Activated CD4-positive, alpha-beta memory T cell treated with anti-CD3 and anti-CD28 coated beads, Interleukin-2, amount 10 ng/mL, durations not matched to agents 7 days and 5 days (primary cell): ENCODE measurements at regions not wholly inside any gene's neighbourhood (a gene's known extent, or its start where the extent isn't known, plus 50 kb on each side); places are given as distances from the start of the nearest gene placed in this dataset.

ENCODE experiments used
- CTCF ChIA-PET: fragments of 350-600 bp; sonication (Branson Sonifier 250); formaldehyde crosslinking; loops from one replicate; lab custom pipeline; 2021; ENCODE audit warnings: antibody characterized with exemption, inconsistent platforms; lab: Charles Lee
- POLR2A ChIA-PET: fragments of 350-600 bp; sonication (Branson Sonifier 250); formaldehyde crosslinking; loops from one replicate; lab custom pipeline; 2021; ENCODE audit warnings: antibody characterized with exemption; lab: Charles Lee
- DNase-seq: peaks from one replicate; pipeline ENCODE4 v3.0.0-alpha.2; 2020
- H3K27ac Mint-ChIP-seq: one replicate; pipeline ENCODE4 v1.8.0; 2021; ENCODE audit warnings: mild to moderate bottlenecking, mixed read lengths
- H3K27me3 Mint-ChIP-seq: one replicate; pipeline ENCODE4 v1.8.0; 2021; ENCODE audit warnings: mixed read lengths
- H3K36me3 Mint-ChIP-seq: one replicate; pipeline ENCODE4 v1.8.0; 2021; ENCODE audit warnings: low read depth, mixed read lengths
- H3K4me1 Mint-ChIP-seq: one replicate; pipeline ENCODE4 v1.8.0; 2021; ENCODE audit warnings: mixed read lengths
- H3K4me3 Mint-ChIP-seq: one replicate; pipeline ENCODE4 v1.8.0; 2021; ENCODE audit warnings: mild to moderate bottlenecking, mixed read lengths
- H3K9me3 Mint-ChIP-seq: one replicate; pipeline ENCODE4 v1.8.0; 2021; ENCODE audit warnings: mixed read lengths

DNA sequence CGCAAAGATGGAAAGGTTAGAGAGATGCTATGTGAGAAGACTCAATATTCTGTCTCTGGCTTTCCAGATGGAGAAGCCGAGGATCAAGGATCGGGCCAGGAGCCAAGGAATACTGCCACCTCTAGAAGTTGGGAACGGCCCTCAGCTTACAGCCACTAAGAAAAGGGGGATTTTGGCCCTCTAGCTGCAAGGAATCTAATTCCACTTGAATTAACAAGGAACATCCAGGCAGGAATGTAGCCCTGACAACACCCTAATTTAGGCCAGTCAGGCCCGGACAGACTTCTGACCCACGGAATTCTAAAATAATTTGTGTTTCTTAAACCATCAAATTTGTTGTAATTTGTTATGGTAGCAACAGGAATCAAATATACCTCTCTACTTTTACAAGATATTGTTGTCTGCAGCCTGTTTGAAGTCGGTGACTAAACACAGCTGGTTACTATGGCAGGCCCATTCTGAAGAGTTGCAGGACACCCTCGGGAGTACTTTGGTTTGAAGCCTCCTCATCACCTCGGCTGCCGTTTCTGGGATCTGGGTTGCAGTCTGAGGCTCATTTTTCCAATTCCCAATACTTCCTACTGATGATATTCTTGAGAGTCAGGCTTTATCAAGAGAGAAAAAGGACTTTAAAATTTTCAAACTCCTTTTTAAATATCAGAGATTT, 1131.2 kb downstream of the TSN start:
- no peaks in the 10 kb centered on the region for H3K36me3 Mint-ChIP-seq
- POLR2A ChIA-PET = no interaction called here
- H3K4me3 Mint-ChIP-seq = no peak overlapping the region
- CTCF ChIA-PET = no interaction called here
- H3K27ac Mint-ChIP-seq = no peak overlapping the region
- DNase-seq = no peak
- H3K4me1 Mint-ChIP-seq = no peaks in the 10 kb centered on the region
- H3K27me3 Mint-ChIP-seq = no peaks in the 10 kb centered on the region
- peaks cover 16% of the 10 kb centered on the region for H3K9me3 Mint-ChIP-seq

DNA sequence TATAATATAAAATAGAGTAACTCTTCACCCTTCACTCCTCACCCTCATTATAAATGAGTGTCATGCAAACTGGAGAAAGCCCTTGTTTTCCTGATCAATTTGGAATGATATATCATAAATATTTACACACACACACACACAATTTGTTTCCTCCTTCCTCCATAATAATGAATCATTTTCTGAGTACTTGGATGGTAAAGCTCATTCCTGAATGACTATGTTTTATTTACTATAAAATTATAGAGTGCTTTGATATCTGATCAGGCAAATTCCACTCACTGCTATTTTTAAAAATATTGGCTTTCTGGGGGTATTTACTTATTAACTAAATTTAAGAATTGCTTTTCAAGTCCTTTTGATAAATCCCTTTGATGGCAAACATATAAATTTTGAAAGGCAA, 1125.5 kb upstream of the CNTNAP5 start:
- Mint-ChIP-seq H3K9me3 (peaks cover 11% of the 10 kb centered on the region), H3K27me3 (no peaks in the 10 kb centered on the region), H3K36me3 (no peaks in the 10 kb centered on the region), H3K27ac (no peak overlapping the region), H3K4me3 (no peak overlapping the region), H3K4me1 (no peaks in the 10 kb centered on the region)
- no peak for DNase-seq
- CTCF ChIA-PET = no interaction called here
- POLR2A ChIA-PET = no interaction called here

DNA sequence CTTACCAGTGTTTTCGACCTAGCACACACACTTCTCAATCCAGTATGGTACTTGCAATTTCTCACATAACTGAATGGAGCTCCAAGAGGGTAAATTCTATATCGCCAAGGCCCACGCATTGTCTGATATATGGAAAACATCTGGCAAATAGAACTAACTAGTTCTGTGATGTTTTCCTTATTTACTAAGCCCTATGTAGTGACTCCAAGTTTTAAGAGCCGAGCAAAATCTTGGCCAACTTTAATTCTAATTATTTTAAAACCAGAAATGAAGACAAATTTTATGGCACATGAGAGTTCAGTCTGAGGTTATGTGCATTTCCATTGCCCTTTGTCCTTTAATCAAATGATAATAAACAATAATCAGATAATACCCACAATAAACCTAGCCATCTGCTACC, 1119.7 kb upstream of the CNTNAP5 start:
- DNase-seq = no peak
- Mint-ChIP-seq H3K27me3 (no peaks in the 10 kb centered on the region), H3K36me3 (no peaks in the 10 kb centered on the region), H3K4me3 (no peak overlapping the region), H3K9me3 (no peaks in the 10 kb centered on the region), H3K27ac (no peak overlapping the region), H3K4me1 (no peaks in the 10 kb centered on the region)
- ChIA-PET POLR2A (no interaction called here), CTCF (no interaction called here)

DNA sequence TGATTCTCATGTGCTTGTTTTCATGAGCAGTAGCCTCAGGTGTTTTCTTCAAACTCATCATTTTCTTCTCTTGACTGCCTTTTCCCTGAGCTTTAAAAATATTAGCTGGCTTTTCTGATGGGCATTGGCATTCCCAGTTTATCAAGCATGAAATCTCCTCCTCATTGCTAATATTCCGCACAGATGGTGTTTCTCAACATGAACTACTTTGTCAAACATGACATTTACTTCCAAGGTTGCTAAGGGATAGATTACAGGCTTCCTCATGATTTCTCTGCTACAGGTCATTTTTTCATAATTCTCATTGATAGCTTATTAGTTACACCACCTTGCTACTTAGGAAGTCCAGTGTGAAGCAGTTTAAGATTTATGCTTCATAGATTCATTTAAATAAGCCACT, 1116.9 kb upstream of the CNTNAP5 start:
- Mint-ChIP-seq H3K4me1 (no peaks in the 10 kb centered on the region), H3K27ac (no peak overlapping the region), H3K36me3 (no peaks in the 10 kb centered on the region), H3K27me3 (no peaks in the 10 kb centered on the region), H3K4me3 (no peak overlapping the region), H3K9me3 (peaks cover 3% of the 10 kb centered on the region)
- DNase-seq = no peak
- CTCF ChIA-PET = no interaction called here
- POLR2A ChIA-PET = no interaction called here

DNA sequence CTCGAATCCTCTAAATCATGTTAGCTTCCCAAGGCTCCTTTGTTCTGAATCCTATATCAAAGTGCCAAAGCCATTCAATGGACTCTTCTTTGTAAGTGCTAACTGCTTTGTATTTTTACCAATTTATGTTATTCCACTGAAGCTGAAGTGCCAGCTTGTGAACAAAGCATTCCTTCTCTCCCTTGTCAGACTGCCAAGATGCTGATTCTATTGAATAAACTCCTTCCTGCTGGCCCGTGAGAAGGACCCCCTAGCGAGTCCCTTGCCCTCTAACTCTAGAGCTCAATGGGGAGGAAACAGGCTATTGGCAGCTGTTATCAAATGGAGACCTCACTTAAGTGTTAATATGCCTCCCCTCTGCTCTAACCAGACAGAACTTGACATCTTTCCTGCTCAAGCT, 1097.9 kb upstream of the CNTNAP5 start:
- no peak overlapping the region for H3K27ac Mint-ChIP-seq
- POLR2A ChIA-PET = no interaction called here
- CTCF ChIA-PET = no interaction called here
- no peak overlapping the region for H3K4me3 Mint-ChIP-seq
- no peaks in the 10 kb centered on the region for H3K27me3 Mint-ChIP-seq
- H3K36me3 Mint-ChIP-seq = no peaks in the 10 kb centered on the region
- peaks cover 25% of the 10 kb centered on the region for H3K9me3 Mint-ChIP-seq
- H3K4me1 Mint-ChIP-seq = no peaks in the 10 kb centered on the region
- no peak for DNase-seq

DNA sequence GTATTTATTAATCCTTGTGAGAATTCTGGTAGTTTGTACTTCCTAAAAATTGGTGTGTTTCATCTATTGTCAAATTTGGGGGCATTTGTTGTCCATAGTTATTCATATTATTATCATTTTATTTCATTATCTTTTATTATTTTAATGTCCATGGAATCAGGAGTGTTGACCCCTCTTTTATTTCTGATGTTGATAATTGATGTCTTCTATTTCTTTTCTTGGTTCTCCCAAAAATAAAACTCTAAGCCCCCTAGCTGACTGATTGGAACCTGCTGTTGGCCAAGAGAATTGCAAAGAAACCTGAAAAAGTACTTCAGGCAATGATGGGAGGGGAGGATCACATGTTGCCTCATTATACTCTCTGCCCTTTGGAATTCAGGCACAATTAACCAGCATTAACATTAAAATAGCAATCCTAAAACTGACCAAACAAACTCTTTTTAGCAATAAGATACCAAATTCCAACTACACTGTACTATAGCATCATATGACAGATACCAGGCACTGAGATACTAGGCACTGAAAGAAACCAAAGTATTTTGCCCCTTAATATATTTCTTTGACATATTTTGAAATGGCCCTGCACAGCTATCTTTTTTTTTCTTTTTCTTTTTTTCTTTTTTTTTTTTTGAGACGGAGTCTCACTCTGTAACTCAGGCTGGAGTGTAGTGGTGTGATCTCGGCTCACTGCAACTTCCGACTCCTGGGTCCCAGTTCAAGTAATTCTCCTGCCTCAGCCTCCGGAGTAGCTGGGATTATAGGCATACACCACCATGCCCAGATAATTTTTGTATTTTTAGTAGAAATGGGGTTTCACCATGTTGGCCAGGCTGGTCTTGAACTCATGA, 1097.2 kb upstream of the CNTNAP5 start:
- peaks cover 23% of the 10 kb centered on the region for H3K9me3 Mint-ChIP-seq
- no peak for DNase-seq
- no peaks in the 10 kb centered on the region for H3K36me3 Mint-ChIP-seq
- no peaks in the 10 kb centered on the region for H3K27me3 Mint-ChIP-seq
- CTCF ChIA-PET = no interaction called here
- H3K27ac Mint-ChIP-seq = no peak overlapping the region
- POLR2A ChIA-PET = no interaction called here
- no peak overlapping the region for H3K4me3 Mint-ChIP-seq
- no peaks in the 10 kb centered on the region for H3K4me1 Mint-ChIP-seq

DNA sequence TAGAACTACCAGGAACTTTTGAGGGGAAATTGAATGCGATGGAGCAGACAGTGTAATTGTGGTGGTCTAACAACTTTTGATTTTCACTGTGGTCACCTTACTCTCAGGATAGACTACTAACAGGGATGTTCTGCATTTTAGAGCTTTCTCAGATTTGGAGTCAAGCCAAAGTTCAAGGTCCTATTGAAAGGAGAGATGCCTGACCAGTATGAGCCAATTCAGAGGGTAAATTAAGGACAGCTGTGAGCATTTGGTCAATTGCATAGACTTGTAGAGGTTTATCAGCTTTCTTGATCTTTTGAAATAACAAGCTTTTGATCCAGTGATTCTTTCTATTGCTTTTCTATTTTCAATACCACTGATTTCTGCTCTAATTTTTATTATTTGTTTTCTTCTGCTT, 1095.7 kb upstream of the CNTNAP5 start:
- Mint-ChIP-seq H3K27ac (no peak overlapping the region), H3K36me3 (no peaks in the 10 kb centered on the region), H3K4me1 (no peaks in the 10 kb centered on the region), H3K4me3 (no peak overlapping the region), H3K9me3 (peaks cover 19% of the 10 kb centered on the region), H3K27me3 (no peaks in the 10 kb centered on the region)
- no peak for DNase-seq
- ChIA-PET CTCF (no interaction called here), POLR2A (no interaction called here)

DNA sequence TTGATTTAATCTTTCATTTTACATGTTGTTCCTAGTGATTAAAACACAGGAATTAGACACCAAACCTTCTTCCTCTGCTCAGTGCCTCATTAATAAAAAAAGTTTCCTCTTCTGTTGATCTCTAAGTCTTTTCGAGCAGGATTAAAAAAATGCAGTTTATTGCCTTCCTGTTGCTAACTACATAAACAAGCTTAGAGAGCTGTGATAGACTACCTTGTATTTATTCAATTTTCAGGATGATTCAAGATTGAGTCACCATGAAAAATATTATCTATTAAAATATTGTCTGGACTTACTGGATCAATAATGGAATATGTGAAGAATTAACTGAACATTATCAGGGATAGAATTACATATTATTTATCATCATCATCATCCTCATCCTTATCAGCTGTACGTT, 1089.6 kb upstream of the CNTNAP5 start:
- H3K27me3 Mint-ChIP-seq = no peaks in the 10 kb centered on the region
- POLR2A ChIA-PET = no interaction called here
- no peak overlapping the region for H3K4me3 Mint-ChIP-seq
- CTCF ChIA-PET = no interaction called here
- H3K4me1 Mint-ChIP-seq = no peaks in the 10 kb centered on the region
- H3K9me3 Mint-ChIP-seq = peaks cover 1% of the 10 kb centered on the region
- H3K27ac Mint-ChIP-seq = no peak overlapping the region
- H3K36me3 Mint-ChIP-seq = no peaks in the 10 kb centered on the region
- DNase-seq = no peak

DNA sequence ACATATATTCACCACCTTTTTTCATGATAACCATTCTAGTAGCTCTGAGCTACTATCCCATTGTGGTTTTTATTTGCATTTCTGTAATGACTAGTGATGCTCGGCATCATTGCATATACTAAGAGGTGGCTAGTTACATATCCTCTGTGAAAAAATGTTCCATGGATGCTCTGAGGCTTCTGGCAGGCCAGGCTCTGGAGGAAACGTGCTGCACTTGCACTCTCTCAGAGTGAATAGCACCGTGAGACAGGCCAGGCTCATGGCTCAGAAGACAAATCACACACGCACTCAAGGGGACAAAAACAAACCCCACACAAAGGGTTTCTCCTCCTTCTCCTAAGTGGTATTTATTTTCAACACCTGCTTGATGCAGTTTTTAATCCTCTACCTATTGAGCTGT, 1085.3 kb upstream of the CNTNAP5 start:
- H3K9me3 Mint-ChIP-seq = no peaks in the 10 kb centered on the region
- no peak overlapping the region for H3K4me3 Mint-ChIP-seq
- CTCF ChIA-PET = no interaction called here
- no peaks in the 10 kb centered on the region for H3K27me3 Mint-ChIP-seq
- no peaks in the 10 kb centered on the region for H3K4me1 Mint-ChIP-seq
- no peak overlapping the region for H3K27ac Mint-ChIP-seq
- no peak for DNase-seq
- POLR2A ChIA-PET = no interaction called here
- H3K36me3 Mint-ChIP-seq = no peaks in the 10 kb centered on the region

DNA sequence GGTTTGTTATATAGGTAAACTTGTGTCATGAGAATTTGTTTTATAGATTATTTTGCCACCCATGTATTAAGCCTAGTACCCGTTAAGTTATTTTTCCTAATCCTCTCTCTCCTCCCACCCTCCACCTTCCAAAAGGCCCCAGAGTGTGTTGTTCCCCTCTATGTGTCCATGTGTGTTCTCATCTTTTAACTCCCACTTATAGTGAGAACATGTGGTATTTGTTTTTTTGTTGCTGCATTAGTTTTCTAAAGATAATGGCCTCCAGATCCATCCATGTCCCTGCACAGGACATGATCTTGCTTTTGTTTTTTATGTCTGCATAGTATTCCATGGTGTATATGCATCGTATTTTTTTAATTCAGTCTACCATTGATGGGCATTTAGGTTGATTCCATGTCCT, 1075.6 kb upstream of the CNTNAP5 start:
- no peaks in the 10 kb centered on the region for H3K27me3 Mint-ChIP-seq
- ChIA-PET CTCF (no interaction called here), POLR2A (no interaction called here)
- no peak for DNase-seq
- H3K27ac Mint-ChIP-seq = no peak overlapping the region
- peaks cover 13% of the 10 kb centered on the region for H3K9me3 Mint-ChIP-seq
- H3K4me1 Mint-ChIP-seq = no peaks in the 10 kb centered on the region
- H3K36me3 Mint-ChIP-seq = no peaks in the 10 kb centered on the region
- H3K4me3 Mint-ChIP-seq = no peak overlapping the region

DNA sequence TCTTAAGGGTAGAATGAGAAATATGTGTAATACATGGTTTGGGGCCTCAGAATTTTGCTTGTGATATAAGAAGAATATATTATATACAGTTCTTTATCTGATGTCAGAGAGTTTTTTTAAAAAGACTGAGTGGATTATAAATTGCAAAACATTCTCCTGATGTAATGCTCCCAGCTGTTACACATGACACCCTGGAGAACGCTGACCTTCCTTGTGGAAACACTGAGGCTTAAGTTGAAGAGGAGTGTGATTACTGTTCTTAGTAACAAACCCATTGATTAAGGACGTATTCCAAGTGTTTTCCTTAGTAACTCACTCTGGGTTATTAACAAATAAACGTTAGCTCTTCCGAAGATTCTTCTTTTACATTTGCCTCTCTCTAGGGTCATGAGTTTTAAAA, 1069.3 kb upstream of the CNTNAP5 start:
- no peaks in the 10 kb centered on the region for H3K4me1 Mint-ChIP-seq
- ChIA-PET POLR2A (no interaction called here), CTCF (no interaction called here)
- H3K27me3 Mint-ChIP-seq = no peaks in the 10 kb centered on the region
- no peak overlapping the region for H3K4me3 Mint-ChIP-seq
- H3K27ac Mint-ChIP-seq = no peak overlapping the region
- H3K36me3 Mint-ChIP-seq = no peaks in the 10 kb centered on the region
- DNase-seq = no peak
- H3K9me3 Mint-ChIP-seq = peaks cover 2% of the 10 kb centered on the region

DNA sequence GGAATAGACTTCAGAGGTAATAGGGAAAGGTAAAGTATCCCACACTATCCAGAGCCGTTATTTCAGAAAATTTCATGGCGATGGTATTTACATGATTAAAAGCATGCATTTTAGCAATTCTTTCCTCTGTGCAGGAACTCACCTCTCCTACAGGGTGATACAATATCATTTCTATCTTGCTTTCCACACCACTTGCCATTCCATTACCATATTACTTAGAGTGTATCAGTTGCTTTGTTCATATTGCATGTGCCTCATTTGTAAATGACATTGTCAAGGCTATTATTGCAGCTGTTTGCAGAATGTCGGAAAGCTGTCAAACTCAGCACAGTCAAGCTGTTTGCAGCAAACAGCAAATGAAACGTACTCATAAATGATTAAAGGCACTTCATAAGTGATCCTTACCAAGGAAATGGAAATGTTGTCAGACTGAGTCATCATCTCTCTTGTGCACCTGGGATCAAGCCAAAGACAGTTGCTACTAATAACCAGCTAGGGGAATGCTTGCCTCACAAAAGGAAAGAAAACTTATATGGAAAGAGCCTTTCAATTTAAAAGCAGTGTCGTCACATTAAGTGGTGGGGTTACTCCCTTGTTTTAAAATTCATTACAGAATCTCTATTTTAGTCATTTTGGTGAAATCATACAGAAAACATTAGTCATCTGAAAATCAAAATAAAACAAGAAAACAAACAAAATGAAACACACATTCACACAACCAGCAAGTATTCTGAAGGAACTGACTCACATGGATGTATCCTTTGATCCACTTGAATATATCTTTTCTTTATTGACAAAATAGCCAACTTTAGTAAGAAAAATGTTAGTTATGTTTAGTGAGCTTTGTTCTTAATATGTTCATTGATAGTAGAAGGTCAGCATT, 1064.1 kb upstream of the CNTNAP5 start:
- Mint-ChIP-seq H3K4me1 (no peaks in the 10 kb centered on the region), H3K27ac (no peak overlapping the region), H3K9me3 (no peaks in the 10 kb centered on the region), H3K27me3 (no peaks in the 10 kb centered on the region), H3K4me3 (no peak overlapping the region), H3K36me3 (no peaks in the 10 kb centered on the region)
- POLR2A ChIA-PET = no interaction called here
- CTCF ChIA-PET = no interaction called here
- no peak for DNase-seq

DNA sequence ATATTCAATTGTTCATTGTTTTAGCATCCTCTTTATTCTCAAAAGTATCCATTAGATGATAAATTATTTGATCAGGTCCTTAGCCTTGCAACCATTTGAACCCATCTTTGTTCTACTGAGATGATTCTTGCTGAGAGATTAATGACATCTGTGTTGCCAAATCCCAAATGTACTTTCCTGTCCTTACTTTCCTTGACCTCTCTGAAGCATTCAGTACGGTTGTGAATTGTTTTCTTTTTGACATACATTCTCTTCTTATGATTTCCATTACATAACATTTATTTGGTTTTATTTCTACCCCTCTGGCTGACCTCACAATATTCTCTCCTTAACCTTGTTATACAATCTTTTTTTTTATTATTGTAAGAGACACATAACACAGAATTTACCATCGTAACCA, 1058.6 kb upstream of the CNTNAP5 start:
- Mint-ChIP-seq H3K9me3 (peaks cover 9% of the 10 kb centered on the region), H3K4me1 (no peaks in the 10 kb centered on the region), H3K36me3 (no peaks in the 10 kb centered on the region), H3K4me3 (no peak overlapping the region), H3K27ac (no peak overlapping the region), H3K27me3 (no peaks in the 10 kb centered on the region)
- no peak for DNase-seq
- POLR2A ChIA-PET = no interaction called here
- CTCF ChIA-PET = no interaction called here
